ENCODE measurements at regions not wholly inside any gene's neighbourhood (a gene's known extent, or its start where the extent isn't known, plus 50 kb on each side); places are given as distances from the start of the nearest gene placed in this dataset.

GRCh38 chr3:177300039-177300833 lies 103.0 kb upstream of the TBL1XR1 start:
- Mint-ChIP-seq H3K4me3 (no peak overlapping the region), H3K27me3 (ENCODE audit: low read depth, poor library complexity) (no peaks in the 10 kb centered on the region), H3K27ac (peak overlapping the region; percentile 89), H3K36me3 (ENCODE audit: low read depth) (no peaks in the 10 kb centered on the region), H3K9me3 (peaks cover 7% of the 10 kb centered on the region), H3K4me1 (peaks cover 23% of the 10 kb centered on the region)
- DNase-seq, result peak; percentile 56
- TF ChIP-seq CTCF (IDR thresholded peaks at IDR 0.05), result no peak

- no peaks in the 10 kb centered on the region for H3K27me3 Mint-ChIP-seq (ENCODE audit: low read depth, poor library complexity)
- DNase-seq, result no peak
- H3K4me1 Mint-ChIP-seq, result peaks cover 23% of the 10 kb centered on the region
- no peak overlapping the region for H3K4me3 Mint-ChIP-seq
- TF ChIP-seq CTCF (IDR thresholded peaks at IDR 0.05), result no peak
- peaks cover 7% of the 10 kb centered on the region for H3K9me3 Mint-ChIP-seq
- no peaks in the 10 kb centered on the region for H3K36me3 Mint-ChIP-seq (ENCODE audit: low read depth)
- peak overlapping the region; percentile 89 for H3K27ac Mint-ChIP-seq
These were observed 103.6 kb upstream of the TBL1XR1 start for GRCh38 chr3:177300842-177301241.

- Mint-ChIP-seq H3K36me3 (ENCODE audit: low read depth) (peaks cover 7% of the 10 kb centered on the region), H3K9me3 (peaks cover 27% of the 10 kb centered on the region), H3K27ac (no peak overlapping the region), H3K27me3 (ENCODE audit: low read depth, poor library complexity) (no peaks in the 10 kb centered on the region), H3K4me1 (peaks cover 6% of the 10 kb centered on the region), H3K4me3 (no peak overlapping the region)
- TF ChIP-seq CTCF (IDR thresholded peaks at IDR 0.05), result no peak
- no peak for DNase-seq
These were observed 109.0 kb upstream of the TBL1XR1 start for GRCh38 chr3:177306252-177306651.

GRCh38 chr3:177307391-177307790 lies 110.1 kb upstream of the TBL1XR1 start:
- no peak for DNase-seq
- H3K27me3 Mint-ChIP-seq (ENCODE audit: low read depth, poor library complexity), result peaks cover under 1% of the 10 kb centered on the region
- H3K9me3 Mint-ChIP-seq, result peaks cover 38% of the 10 kb centered on the region
- H3K4me3 Mint-ChIP-seq, result no peak overlapping the region
- H3K36me3 Mint-ChIP-seq (ENCODE audit: low read depth), result peaks cover 16% of the 10 kb centered on the region
- H3K27ac Mint-ChIP-seq, result no peak overlapping the region
- H3K4me1 Mint-ChIP-seq, result peaks cover 4% of the 10 kb centered on the region
- TF ChIP-seq CTCF (IDR thresholded peaks at IDR 0.05), result no peak

GRCh38 chr3:177307826-177308225 lies 110.5 kb upstream of the TBL1XR1 start:
- peaks cover 5% of the 10 kb centered on the region for H3K4me1 Mint-ChIP-seq
- no peak overlapping the region for H3K4me3 Mint-ChIP-seq
- DNase-seq, result no peak
- H3K27ac Mint-ChIP-seq, result no peak overlapping the region
- no peak for TF ChIP-seq CTCF (IDR thresholded peaks at IDR 0.05)
- H3K9me3 Mint-ChIP-seq, result peaks cover 42% of the 10 kb centered on the region
- peaks cover 21% of the 10 kb centered on the region for H3K36me3 Mint-ChIP-seq (ENCODE audit: low read depth)
- H3K27me3 Mint-ChIP-seq (ENCODE audit: low read depth, poor library complexity), result peaks cover 3% of the 10 kb centered on the region

- Mint-ChIP-seq H3K27ac (no peak overlapping the region), H3K9me3 (peaks cover 43% of the 10 kb centered on the region), H3K4me1 (peaks cover 4% of the 10 kb centered on the region), H3K4me3 (no peak overlapping the region), H3K36me3 (ENCODE audit: low read depth) (peaks cover 21% of the 10 kb centered on the region), H3K27me3 (ENCODE audit: low read depth, poor library complexity) (peaks cover 3% of the 10 kb centered on the region)
- TF ChIP-seq CTCF (IDR thresholded peaks at IDR 0.05), result no peak
- no peak for DNase-seq
These were observed 111.0 kb upstream of the TBL1XR1 start for GRCh38 chr3:177308286-177308685.
